T-helper 17 cell (primary cell): ENCODE measurements at regions not wholly inside any gene's neighbourhood (a gene's known extent, or its start where the extent isn't known, plus 50 kb on each side); places are given as distances from the start of the nearest gene placed in this dataset.
"Not testable (repeated sequence)": the region's sequence is repeated elsewhere in the genome, so short reads cannot be mapped to it uniquely, and the experiment has no call there.

Experiments used
- ATAC-seq: fragments of 150-1000 bp; cut with Tn5 transposase; 2 replicates; pipeline ENCODE4 v1.10.0; 2021; ENCODE audit warnings: mild to moderate bottlenecking, moderate library complexity
- DNase-seq, 3 donors: peaks; one replicate each; pipeline versions ENCODE4 v3.0.0 to v3.0.0-alpha.2; 2020 to 2021
- H3K9me3 ChIP-seq: one replicate; pipeline ENCODE4 v1.7.0; 2013; ENCODE audit warnings: low read length, mild to moderate bottlenecking; ENCODE audit not compliant: control insufficient read depth, poor library complexity, severe bottlenecking
- H3K27ac Mint-ChIP-seq: one replicate; pipeline ENCODE4 v1.8.0; 2022; ENCODE audit warnings: mild to moderate bottlenecking, moderate library complexity, mixed read lengths
- H3K27me3 Mint-ChIP-seq: one replicate; pipeline ENCODE4 v1.8.0; 2022; ENCODE audit warnings: mixed read lengths
- H3K36me3 Mint-ChIP-seq: one replicate; pipeline ENCODE4 v1.8.0; 2022; ENCODE audit warnings: low read depth, mixed read lengths
- H3K4me1 Mint-ChIP-seq: one replicate; pipeline ENCODE4 v1.8.0; 2022; ENCODE audit warnings: mild to moderate bottlenecking, mixed read lengths
- H3K4me3 Mint-ChIP-seq: one replicate; pipeline ENCODE4 v1.8.0; 2022; ENCODE audit warnings: mild to moderate bottlenecking, moderate library complexity, mixed read lengths

- H3K4me1 Mint-ChIP-seq, result no peaks in the 10 kb centered on the region
- no peaks in the 10 kb centered on the region for H3K27me3 Mint-ChIP-seq
- no peak overlapping the region for H3K4me3 Mint-ChIP-seq
- no peaks in the 10 kb centered on the region for H3K9me3 ChIP-seq
- no peaks in the 10 kb centered on the region for H3K36me3 Mint-ChIP-seq
- no peak overlapping the region for H3K27ac Mint-ChIP-seq
- ATAC-seq (no peak), DNase-seq (no peak)
Measured at GRCh38 chr5:164137095-164137494, 631.7 kb downstream of the MAT2B start.

- no peak for DNase-seq
- no peak overlapping the region for H3K27ac Mint-ChIP-seq
- no peaks in the 10 kb centered on the region for H3K27me3 Mint-ChIP-seq
- H3K4me1 Mint-ChIP-seq, result no peaks in the 10 kb centered on the region
- H3K36me3 Mint-ChIP-seq, result no peaks in the 10 kb centered on the region
- no peak overlapping the region for H3K4me3 Mint-ChIP-seq
- no peak for ATAC-seq
- H3K9me3 ChIP-seq, result no peaks in the 10 kb centered on the region
Measured at GRCh38 chr5:164139423-164139822, 634.0 kb downstream of the MAT2B start.

GRCh38 chr5:164145458-164145857 lies 640.0 kb downstream of the MAT2B start:
- DNase-seq, result no peak
- H3K36me3 Mint-ChIP-seq, result no peaks in the 10 kb centered on the region
- ATAC-seq, result no peak
- H3K27me3 Mint-ChIP-seq, result no peaks in the 10 kb centered on the region
- H3K27ac Mint-ChIP-seq, result no peak overlapping the region
- H3K4me3 Mint-ChIP-seq, result no peak overlapping the region
- no peaks in the 10 kb centered on the region for H3K9me3 ChIP-seq
- no peaks in the 10 kb centered on the region for H3K4me1 Mint-ChIP-seq

DNA sequence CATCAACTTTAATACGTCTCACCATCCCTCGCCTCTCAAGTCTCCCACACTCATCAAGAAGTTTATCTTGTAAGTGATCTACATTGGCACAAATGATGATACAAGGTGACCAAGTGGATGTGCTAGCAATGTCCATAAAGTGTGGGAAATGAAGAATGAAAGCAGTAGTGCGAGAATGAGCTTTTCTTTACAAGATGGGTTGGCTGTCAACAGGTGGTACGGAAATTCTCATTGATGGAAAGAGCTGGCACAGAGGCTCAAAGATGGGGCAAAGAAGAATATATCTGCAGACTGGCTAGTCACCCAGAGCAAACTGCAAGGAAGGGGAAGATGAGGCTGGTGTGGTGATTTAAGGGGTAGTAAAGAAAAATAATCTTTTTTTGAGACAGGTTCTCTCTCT lies 640.8 kb downstream of the MAT2B start:
- no peak for ATAC-seq

DNA sequence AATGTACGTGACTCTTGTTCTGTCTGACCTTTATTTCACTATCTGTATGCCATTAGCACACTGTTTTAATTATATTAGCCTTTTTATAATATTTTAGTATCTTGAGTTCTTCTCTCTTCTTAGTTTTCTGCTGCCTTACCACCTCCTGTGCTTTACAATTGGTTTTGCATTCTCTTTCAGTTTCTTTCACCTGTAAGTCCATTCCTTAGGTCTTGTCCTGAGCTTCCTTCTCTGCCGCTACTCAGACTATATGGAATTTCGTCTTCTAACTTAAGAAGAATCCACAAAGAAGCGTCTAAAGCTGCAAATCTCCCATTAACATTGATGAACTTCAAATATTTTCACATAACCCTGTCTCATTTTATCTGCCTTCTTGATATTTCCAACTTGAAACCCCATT lies 642.9 kb downstream of the MAT2B start:
- DNase-seq, result no peak
- H3K4me1 Mint-ChIP-seq, result no peaks in the 10 kb centered on the region
- H3K4me3 Mint-ChIP-seq, result no peak overlapping the region
- H3K27ac Mint-ChIP-seq, result no peak overlapping the region
- H3K36me3 Mint-ChIP-seq, result no peaks in the 10 kb centered on the region
- ATAC-seq, result no peak
- no peaks in the 10 kb centered on the region for H3K9me3 ChIP-seq
- H3K27me3 Mint-ChIP-seq, result no peaks in the 10 kb centered on the region

More for the DNA sequence above, 640.8 kb downstream of the MAT2B start:
- H3K27ac Mint-ChIP-seq, result no peak overlapping the region
- DNase-seq, result no peak
- no peaks in the 10 kb centered on the region for H3K4me1 Mint-ChIP-seq
- no peak overlapping the region for H3K4me3 Mint-ChIP-seq
- no peaks in the 10 kb centered on the region for H3K27me3 Mint-ChIP-seq
- H3K9me3 ChIP-seq, result no peaks in the 10 kb centered on the region
- no peaks in the 10 kb centered on the region for H3K36me3 Mint-ChIP-seq

DNA sequence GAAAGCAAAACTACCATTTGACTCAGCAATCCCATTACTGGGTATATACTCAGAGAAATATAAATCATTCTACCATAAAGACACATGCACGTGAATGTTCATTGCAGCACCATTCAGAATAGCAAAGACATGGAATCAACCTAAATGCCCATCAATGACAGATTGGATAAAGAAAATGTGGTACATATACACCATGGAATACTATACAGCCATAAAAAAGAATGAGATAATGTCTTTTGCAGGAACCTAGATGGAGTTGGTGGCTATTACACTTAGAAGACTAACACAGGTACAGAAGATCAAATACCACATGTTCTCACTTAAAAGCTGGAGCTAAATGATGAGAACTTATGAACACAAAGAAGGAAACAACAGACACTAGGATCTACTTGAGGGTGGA lies 647.1 kb downstream of the MAT2B start:
- ATAC-seq, DNase-seq, H3K4me3 Mint-ChIP-seq, H3K27ac Mint-ChIP-seq, H3K36me3 Mint-ChIP-seq, H3K4me1 Mint-ChIP-seq, H3K27me3 Mint-ChIP-seq, H3K9me3 ChIP-seq: not testable (repeated sequence)

- no peak for ATAC-seq
Measured at GRCh38 chr5:164153469-164154172, 648.2 kb downstream of the MAT2B start.

GRCh38 chr5:164170814-164171213 lies 665.4 kb downstream of the MAT2B start:
- no peaks in the 10 kb centered on the region for H3K27me3 Mint-ChIP-seq
- H3K4me1 Mint-ChIP-seq, result no peaks in the 10 kb centered on the region
- DNase-seq (no peak), ATAC-seq (no peak)
- H3K4me3 Mint-ChIP-seq, result no peak overlapping the region
- no peaks in the 10 kb centered on the region for H3K9me3 ChIP-seq
- no peak overlapping the region for H3K27ac Mint-ChIP-seq
- H3K36me3 Mint-ChIP-seq, result no peaks in the 10 kb centered on the region

More at GRCh38 chr5:164153469-164154172, 648.2 kb downstream of the MAT2B start:
- H3K27ac Mint-ChIP-seq, result no peak overlapping the region
- no peaks in the 10 kb centered on the region for H3K4me1 Mint-ChIP-seq
- H3K36me3 Mint-ChIP-seq, result no peaks in the 10 kb centered on the region
- DNase-seq, result no peak
- H3K9me3 ChIP-seq, result no peaks in the 10 kb centered on the region
- H3K27me3 Mint-ChIP-seq, result no peaks in the 10 kb centered on the region
- H3K4me3 Mint-ChIP-seq, result no peak overlapping the region

DNA sequence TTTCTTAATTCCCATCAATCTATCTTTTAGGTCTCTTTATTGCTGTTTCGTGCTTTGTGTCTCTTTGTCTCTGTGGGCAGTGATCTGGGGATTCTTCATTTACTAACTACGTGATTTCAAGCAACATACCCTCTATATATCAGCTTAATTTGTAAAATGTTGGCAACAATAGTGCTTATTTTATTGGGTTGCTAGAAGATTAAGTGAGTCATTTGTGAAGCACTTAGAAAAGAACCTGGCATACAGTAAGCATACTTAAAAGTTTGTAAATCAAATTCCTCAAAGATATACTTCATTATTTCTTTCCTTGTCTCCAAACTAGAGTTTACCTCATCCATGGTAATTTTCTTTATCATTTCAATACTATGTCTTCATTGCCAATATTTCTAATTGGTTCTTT lies 669.7 kb downstream of the MAT2B start:
- Mint-ChIP-seq H3K4me3 (no peak overlapping the region), H3K4me1 (no peaks in the 10 kb centered on the region), H3K27me3 (no peaks in the 10 kb centered on the region), H3K27ac (no peak overlapping the region), H3K36me3 (no peaks in the 10 kb centered on the region)
- no peak for ATAC-seq
- DNase-seq, result no peak
- no peaks in the 10 kb centered on the region for H3K9me3 ChIP-seq

GRCh38 chr5:164179406-164179805 lies 674.0 kb downstream of the MAT2B start:
- H3K9me3 ChIP-seq, result no peaks in the 10 kb centered on the region
- ATAC-seq (no peak), DNase-seq (no peak)
- Mint-ChIP-seq H3K27ac (no peak overlapping the region), H3K36me3 (no peaks in the 10 kb centered on the region), H3K4me1 (no peaks in the 10 kb centered on the region), H3K27me3 (no peaks in the 10 kb centered on the region), H3K4me3 (no peak overlapping the region)

GRCh38 chr5:164181604-164182003 lies 676.2 kb downstream of the MAT2B start:
- ATAC-seq, result no peak
- Mint-ChIP-seq H3K4me1 (no peaks in the 10 kb centered on the region), H3K27me3 (no peaks in the 10 kb centered on the region), H3K36me3 (no peaks in the 10 kb centered on the region), H3K4me3 (no peak overlapping the region), H3K27ac (no peak overlapping the region)
- no peak for DNase-seq
- H3K9me3 ChIP-seq, result no peaks in the 10 kb centered on the region

- no peak for DNase-seq
- Mint-ChIP-seq H3K36me3 (no peaks in the 10 kb centered on the region), H3K27ac (no peak overlapping the region), H3K4me1 (no peaks in the 10 kb centered on the region), H3K27me3 (no peaks in the 10 kb centered on the region), H3K4me3 (no peak overlapping the region)
- no peak for ATAC-seq
- H3K9me3 ChIP-seq, result no peaks in the 10 kb centered on the region
Measured at GRCh38 chr5:164184158-164184557, 678.7 kb downstream of the MAT2B start.

- no peaks in the 10 kb centered on the region for H3K27me3 Mint-ChIP-seq
- ATAC-seq, result no peak
- DNase-seq, result no peak
- H3K36me3 Mint-ChIP-seq, result no peaks in the 10 kb centered on the region
- H3K27ac Mint-ChIP-seq, result no peak overlapping the region
- no peak overlapping the region for H3K4me3 Mint-ChIP-seq
- H3K9me3 ChIP-seq, result no peaks in the 10 kb centered on the region
- no peaks in the 10 kb centered on the region for H3K4me1 Mint-ChIP-seq
Measured at GRCh38 chr5:164185000-164185399, 679.6 kb downstream of the MAT2B start.

- DNase-seq, result no peak
- no peak for ATAC-seq
- no peaks in the 10 kb centered on the region for H3K9me3 ChIP-seq
- no peak overlapping the region for H3K27ac Mint-ChIP-seq
- H3K4me1 Mint-ChIP-seq, result no peaks in the 10 kb centered on the region
- H3K4me3 Mint-ChIP-seq, result no peak overlapping the region
- H3K36me3 Mint-ChIP-seq, result no peaks in the 10 kb centered on the region
- no peaks in the 10 kb centered on the region for H3K27me3 Mint-ChIP-seq
Measured at GRCh38 chr5:164186550-164186949, 681.1 kb downstream of the MAT2B start.
